ENCODE measurements at regions not wholly inside any gene's neighbourhood (a gene's known extent, or its start where the extent isn't known, plus 50 kb on each side); places are given as distances from the start of the nearest gene placed in this dataset.

DNA sequence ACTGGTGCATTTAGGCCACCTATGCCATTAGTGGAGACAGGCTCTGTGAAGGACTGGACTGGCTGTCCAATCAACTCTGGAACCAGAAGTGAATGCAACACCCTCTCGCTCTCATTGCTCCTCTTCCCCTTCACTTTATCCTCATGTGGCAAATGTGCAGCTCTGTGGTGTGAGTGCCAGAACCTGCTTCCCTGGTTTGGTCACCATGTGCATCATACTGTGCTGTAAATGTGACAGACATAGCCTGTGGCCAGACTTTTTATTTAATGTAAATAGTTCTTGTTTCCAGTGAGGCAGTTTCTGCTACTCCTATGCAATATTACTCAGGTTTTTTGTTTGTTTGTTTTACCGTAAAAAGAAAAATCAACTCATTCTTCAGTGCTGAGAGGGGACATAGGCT lies 73.0 kb upstream of the PPP1R9A start:
- H3K4me3 ChIP-seq (ENCODE audit: low read length), result no peak overlapping the region
- intact Hi-C loops (cut with DNase I, micrococcal nuclease), result no loop called here
- Mint-ChIP-seq H3K36me3 (ENCODE audit: low read depth) (no peaks in the 10 kb centered on the region), H3K27ac (no peak overlapping the region), H3K4me3 (no peak overlapping the region), H3K27me3 (no peaks in the 10 kb centered on the region), H3K4me1 (ENCODE audit: low read depth) (no peaks in the 10 kb centered on the region), H3K9me3 (peaks cover 10% of the 10 kb centered on the region)
- CTCF ChIA-PET, result no interaction called here
- TF ChIP-seq CTCF (IDR thresholded peaks at IDR 0.05), result no peak
- peaks cover 14 to 15% of the 10 kb centered on the region in 2 experiments for H3K9me3 ChIP-seq (ENCODE audit: control insufficient read depth in 1 of 2, insufficient read depth in 1 of 2, low read length in 2 of 2)
- ATAC-seq (ENCODE audit: poor library complexity) (no peak), DNase-seq (no peak)
- no peaks in the 10 kb centered on the region for H3K27me3 ChIP-seq (ENCODE audit: control insufficient read depth in 1 of 2, insufficient read depth in 2 of 2, low read length in 2 of 2)
- no peaks in the 10 kb centered on the region for H3K4me1 ChIP-seq (ENCODE audit: insufficient read depth, low read length)
- no peak overlapping the region for H3K27ac ChIP-seq (ENCODE audit: low read depth in 1 of 2, low read length in 2 of 2)
- POLR2A ChIA-PET, result no interaction called here
- H3K36me3 ChIP-seq (ENCODE audit: insufficient read depth, low read length), result no peaks in the 10 kb centered on the region

DNA sequence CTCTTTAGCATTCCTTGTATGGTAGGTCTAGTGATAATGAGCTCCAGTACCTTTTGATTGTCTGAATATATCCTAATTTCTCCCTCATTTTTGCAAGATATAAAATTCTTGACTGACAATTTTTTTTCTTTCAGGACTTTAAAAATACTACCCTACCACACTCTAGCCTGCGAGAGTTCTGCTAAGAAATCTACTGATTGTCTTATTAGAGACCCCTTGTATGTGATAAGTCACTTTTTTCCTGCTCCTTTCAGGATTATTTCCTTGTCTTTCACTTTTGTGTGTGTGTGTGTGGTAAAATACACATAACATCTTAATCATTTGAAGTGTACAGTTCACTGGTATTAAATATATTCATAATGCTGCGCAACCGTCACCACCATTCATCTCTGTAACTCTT lies 68.7 kb upstream of the PPP1R9A start:
- Histone ChIP-seq H3K4me3 (ENCODE audit: low read length) (no peak overlapping the region), H3K4me1 (ENCODE audit: insufficient read depth, low read length) (no peaks in the 10 kb centered on the region), H3K27me3 (ENCODE audit: control insufficient read depth in 1 of 2, insufficient read depth in 2 of 2, low read length in 2 of 2) (no peaks in the 10 kb centered on the region), H3K36me3 (ENCODE audit: insufficient read depth, low read length) (no peaks in the 10 kb centered on the region), H3K9me3 (ENCODE audit: control insufficient read depth in 1 of 2, insufficient read depth in 1 of 2, low read length in 2 of 2) (peaks cover 20 to 30% of the 10 kb centered on the region in 2 experiments), H3K27ac (ENCODE audit: low read depth in 1 of 2, low read length in 2 of 2) (no peak overlapping the region)
- ChIA-PET POLR2A (no interaction called here), CTCF (no interaction called here)
- Mint-ChIP-seq H3K9me3 (peaks cover 19% of the 10 kb centered on the region), H3K27me3 (no peaks in the 10 kb centered on the region), H3K4me1 (ENCODE audit: low read depth) (no peaks in the 10 kb centered on the region), H3K4me3 (no peak overlapping the region), H3K27ac (no peak overlapping the region), H3K36me3 (ENCODE audit: low read depth) (no peaks in the 10 kb centered on the region)
- ATAC-seq (ENCODE audit: poor library complexity) (no peak), DNase-seq (no peak)
- intact Hi-C loops (cut with DNase I, micrococcal nuclease), result no loop called here
- TF ChIP-seq CTCF (IDR thresholded peaks at IDR 0.05), result no peak

DNA sequence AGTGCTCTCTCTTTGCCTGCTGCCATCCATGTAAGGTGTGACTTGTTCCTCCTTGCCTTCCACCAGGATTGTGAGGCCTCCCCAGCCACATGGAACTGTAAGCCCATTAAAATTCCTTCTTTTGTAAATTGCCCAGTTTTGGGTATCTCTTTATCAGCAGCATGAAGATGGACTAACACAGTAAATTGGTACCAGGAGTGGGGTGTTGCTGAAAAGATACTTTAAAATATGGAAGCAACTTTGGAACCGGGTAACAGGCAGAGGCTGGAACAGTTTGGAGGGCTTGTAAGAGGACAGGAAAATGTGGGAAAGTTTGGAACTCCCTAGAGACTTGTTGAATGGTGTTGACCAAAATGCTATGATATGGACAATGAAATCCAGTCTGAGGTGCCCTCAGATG lies 63.8 kb upstream of the PPP1R9A start:
- H3K4me3 Mint-ChIP-seq, result no peak overlapping the region
- H3K27ac ChIP-seq (ENCODE audit: low read depth in 1 of 2, low read length in 2 of 2), result no peak overlapping the region
- peaks cover 12 to 33% of the 10 kb centered on the region in 2 experiments for H3K9me3 ChIP-seq (ENCODE audit: control insufficient read depth in 1 of 2, insufficient read depth in 1 of 2, low read length in 2 of 2)
- POLR2A ChIA-PET, result no interaction called here
- H3K27me3 Mint-ChIP-seq, result no peaks in the 10 kb centered on the region
- intact Hi-C loops (cut with DNase I, micrococcal nuclease), result no loop called here
- no peaks in the 10 kb centered on the region for H3K36me3 ChIP-seq (ENCODE audit: insufficient read depth, low read length)
- no peak for ATAC-seq (ENCODE audit: poor library complexity)
- H3K4me3 ChIP-seq (ENCODE audit: low read length), result no peak overlapping the region
- CTCF ChIA-PET, result no interaction called here
- no peaks in the 10 kb centered on the region for H3K4me1 Mint-ChIP-seq (ENCODE audit: low read depth)
- no peaks in the 10 kb centered on the region for H3K4me1 ChIP-seq (ENCODE audit: insufficient read depth, low read length)
- no peak overlapping the region for H3K27ac Mint-ChIP-seq
- peaks cover 21% of the 10 kb centered on the region for H3K9me3 Mint-ChIP-seq
- no peaks in the 10 kb centered on the region for H3K36me3 Mint-ChIP-seq (ENCODE audit: low read depth)
- no peak for DNase-seq
- TF ChIP-seq CTCF (IDR thresholded peaks at IDR 0.05), result no peak
- H3K27me3 ChIP-seq (ENCODE audit: control insufficient read depth in 1 of 2, insufficient read depth in 2 of 2, low read length in 2 of 2), result no peaks in the 10 kb centered on the region

Data from CD4-positive, alpha-beta T cell (primary cell).